Transverse colon (tissue), 4 donors: ENCODE measurements at regions not wholly inside any gene's neighbourhood (a gene's known extent, or its start where the extent isn't known, plus 50 kb on each side); places are given as distances from the start of the nearest gene placed in this dataset.

Experiments used
- CTCF ChIP-seq, 5 experiments: fragments of 200-600 bp in 3 of 5; fragments of 450-650 bp in 2 of 5; sonication (generic) in 3 of 5; IDR thresholded peaks; 1 replicate in 2 of 5; 2 replicates in 3 of 5; pipeline ENCODE4 v1.5.1; 2016 to 2017; ENCODE audit warnings: antibody characterized with exemption in 5 of 5, inconsistent platforms in 3 of 5, mild to moderate bottlenecking in 2 of 5, moderate library complexity in 1 of 5
- EP300 ChIP-seq: sonication (generic); formaldehyde crosslinking; IDR thresholded peaks from one replicate; pipeline ENCODE4 v1.6.1; 2017; ENCODE audit warnings: antibody characterized with exemption, low read depth
- POLR2AphosphoS5 ChIP-seq, 3 donors: sonication (generic); formaldehyde crosslinking; IDR thresholded peaks; one replicate each; pipeline ENCODE4 v1.6.1; 2016; ENCODE audit warnings: antibody characterized with exemption in 3 of 3

GRCh38 chr4:120549011-120549570 lies 373.4 kb downstream of the PRDM5 start:
- TF ChIP-seq CTCF (IDR thresholded peaks at IDR 0.05) (no peak), POLR2AphosphoS5 (IDR thresholded peaks at IDR 0.05) (no peak), EP300 (no peak)
